Coronary artery (tissue), 2 donors: ENCODE measurements at regions not wholly inside any gene's neighbourhood (a gene's known extent, or its start where the extent isn't known, plus 50 kb on each side); places are given as distances from the start of the nearest gene placed in this dataset.

Experiments
- DNase-seq: peaks from one replicate; pipeline ENCODE4 v3.0.0-alpha.2; 2017; ENCODE audit warnings: low spot score
- H3K27ac ChIP-seq, 2 donors: fragments of 200-600 bp; sonication (generic); one replicate each; pipeline ENCODE4 v1.5.1; 2016 to 2019
- H3K4me3 ChIP-seq: fragments of 200-600 bp; sonication (generic); 2 replicates; pipeline ENCODE4 v1.5.1; 2016; ENCODE audit warnings: mild to moderate bottlenecking, moderate library complexity
- TF ChIP-seq, protein P1 (sequence below): fragments of 200-600 bp; sonication (generic); IDR thresholded peaks from one replicate; pipeline ENCODE4 v1.5.1; 2019; ENCODE audit warnings: antibody characterized with exemption

DNA sequence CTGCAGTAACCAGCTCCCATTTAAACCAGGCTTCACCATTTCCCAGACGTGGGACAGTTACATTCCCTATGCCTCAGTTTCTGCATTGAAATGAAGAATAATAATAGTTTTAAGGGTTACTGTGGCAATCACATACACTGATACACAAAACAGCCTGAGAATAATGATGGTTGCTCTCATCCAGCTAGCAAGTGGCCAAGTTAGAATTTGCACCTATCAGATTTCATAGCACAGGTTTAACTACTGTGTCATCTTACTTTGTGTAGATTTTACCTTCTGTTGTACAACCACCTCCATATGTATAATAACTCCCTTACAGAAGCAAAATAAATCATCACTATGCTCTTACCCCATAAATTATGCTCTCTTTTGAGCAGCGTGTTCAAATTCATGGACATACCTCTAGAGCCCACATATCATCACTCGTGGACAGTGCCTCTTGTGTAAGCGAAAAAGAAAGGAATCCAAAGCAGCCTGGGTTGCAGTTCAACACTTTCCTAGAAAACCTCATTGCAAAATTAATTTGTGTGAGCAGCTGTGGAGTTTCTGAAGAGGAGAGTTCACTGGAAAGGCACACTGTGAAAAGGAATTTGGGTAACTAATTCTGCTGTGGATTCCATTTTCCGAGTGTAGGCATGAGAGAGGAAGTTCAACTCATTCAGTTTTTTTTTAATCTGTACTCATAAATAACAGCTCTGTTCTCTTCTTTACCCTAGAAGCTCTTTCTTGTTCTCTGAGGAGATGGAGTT, 492.5 kb downstream of the ARL4A start:
- TF ChIP-seq, protein P1, sequence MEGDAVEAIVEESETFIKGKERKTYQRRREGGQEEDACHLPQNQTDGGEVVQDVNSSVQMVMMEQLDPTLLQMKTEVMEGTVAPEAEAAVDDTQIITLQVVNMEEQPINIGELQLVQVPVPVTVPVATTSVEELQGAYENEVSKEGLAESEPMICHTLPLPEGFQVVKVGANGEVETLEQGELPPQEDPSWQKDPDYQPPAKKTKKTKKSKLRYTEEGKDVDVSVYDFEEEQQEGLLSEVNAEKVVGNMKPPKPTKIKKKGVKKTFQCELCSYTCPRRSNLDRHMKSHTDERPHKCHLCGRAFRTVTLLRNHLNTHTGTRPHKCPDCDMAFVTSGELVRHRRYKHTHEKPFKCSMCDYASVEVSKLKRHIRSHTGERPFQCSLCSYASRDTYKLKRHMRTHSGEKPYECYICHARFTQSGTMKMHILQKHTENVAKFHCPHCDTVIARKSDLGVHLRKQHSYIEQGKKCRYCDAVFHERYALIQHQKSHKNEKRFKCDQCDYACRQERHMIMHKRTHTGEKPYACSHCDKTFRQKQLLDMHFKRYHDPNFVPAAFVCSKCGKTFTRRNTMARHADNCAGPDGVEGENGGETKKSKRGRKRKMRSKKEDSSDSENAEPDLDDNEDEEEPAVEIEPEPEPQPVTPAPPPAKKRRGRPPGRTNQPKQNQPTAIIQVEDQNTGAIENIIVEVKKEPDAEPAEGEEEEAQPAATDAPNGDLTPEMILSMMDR, result no peak
- DNase-seq, result no peak
- H3K27ac ChIP-seq, result no peak overlapping the region
- no peak overlapping the region for H3K4me3 ChIP-seq

DNA sequence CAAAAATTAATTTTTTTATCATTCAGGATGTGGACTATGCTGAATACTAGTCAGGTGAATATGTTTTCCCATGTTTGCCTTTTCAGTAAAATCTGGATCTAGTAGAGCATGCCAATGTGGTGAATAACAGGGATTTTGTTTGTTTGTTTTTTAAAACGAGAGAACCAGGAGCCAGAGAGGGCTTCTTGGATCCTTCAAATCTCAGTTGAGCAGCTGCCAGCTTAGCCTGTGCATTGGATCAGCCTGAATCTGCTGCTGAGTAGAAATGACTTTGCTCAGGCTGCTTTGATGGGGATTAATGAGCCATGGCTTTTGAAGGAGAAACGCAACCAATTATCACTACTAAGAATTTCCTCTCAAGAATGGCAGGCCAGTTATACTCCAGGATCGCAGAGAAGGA, 493.8 kb downstream of the ARL4A start:
- DNase-seq, result no peak
- no peak overlapping the region for H3K4me3 ChIP-seq
- TF ChIP-seq, protein P1, result no peak

DNA sequence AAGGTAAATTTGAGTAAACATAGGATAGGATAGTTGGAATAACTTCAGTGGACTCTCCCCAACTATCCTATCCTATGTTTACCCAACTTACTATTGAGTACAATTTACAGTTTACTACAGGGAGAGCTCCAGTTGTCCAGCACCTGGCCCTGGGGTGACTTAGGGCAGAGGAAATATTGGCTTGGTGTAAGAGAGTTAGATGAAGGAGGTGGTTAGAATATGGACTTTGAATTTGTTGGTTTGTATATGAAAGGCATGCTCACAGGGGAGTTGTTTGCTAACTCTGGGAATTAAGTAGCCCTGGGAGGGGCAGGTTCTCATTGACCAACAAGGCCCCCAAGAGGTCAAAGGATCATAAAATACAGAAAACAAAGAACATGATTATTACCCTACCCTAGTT, 497.7 kb downstream of the ARL4A start:
- no peak overlapping the region for H3K27ac ChIP-seq
- DNase-seq, result no peak
- H3K4me3 ChIP-seq, result no peak overlapping the region
- TF ChIP-seq, protein P1, result no peak

More for the DNA sequence above, 493.8 kb downstream of the ARL4A start:
- H3K27ac ChIP-seq, result no peak overlapping the region

DNA sequence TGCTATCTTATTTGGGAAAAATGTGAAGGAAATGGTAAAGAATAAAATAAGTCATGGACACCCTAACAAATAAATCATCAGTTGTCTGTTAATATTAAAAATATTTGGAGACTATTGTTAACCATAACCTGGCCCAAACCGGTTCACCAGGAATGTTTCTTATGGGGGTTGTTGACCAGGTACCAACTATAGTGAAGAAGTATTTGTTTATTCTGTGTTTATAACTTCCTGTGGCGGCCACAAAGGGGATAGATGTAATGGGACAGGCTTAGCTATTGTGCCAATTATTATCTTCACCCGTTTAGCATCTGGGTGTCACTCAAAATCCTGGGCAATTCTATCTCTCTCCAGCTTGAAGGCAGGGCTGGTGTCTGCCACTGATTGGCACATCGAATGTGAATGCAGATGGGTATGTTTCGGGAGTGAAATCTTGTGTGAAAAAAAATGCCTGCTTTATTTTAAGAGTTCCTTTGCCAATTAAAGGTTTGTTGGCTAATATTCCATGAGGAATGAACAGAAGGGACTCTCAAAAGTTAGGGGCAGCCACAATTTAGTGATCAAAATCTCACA, 500.9 kb downstream of the ARL4A start:
- DNase-seq, result no peak
- TF ChIP-seq, protein P1, result no peak
- H3K27ac ChIP-seq, result no peak overlapping the region
- H3K4me3 ChIP-seq, result no peak overlapping the region

DNA sequence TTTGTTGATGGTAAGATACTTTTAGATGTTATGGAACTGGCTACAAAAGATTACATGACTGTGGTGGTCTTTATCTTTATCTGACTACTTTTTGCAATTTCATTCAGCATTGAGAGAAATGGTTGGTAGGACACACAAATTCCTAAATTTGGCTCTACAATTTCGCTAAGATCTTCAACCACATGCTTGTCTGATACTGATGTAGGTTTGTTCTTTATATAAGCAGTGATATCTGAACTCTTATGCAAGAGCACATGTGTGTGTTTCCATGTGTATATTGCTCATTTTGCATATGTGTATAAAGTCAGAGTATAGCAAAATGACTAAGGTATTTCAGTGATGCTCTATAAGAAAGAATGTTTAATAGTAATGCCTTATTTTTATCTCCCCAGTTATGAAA, 501.5 kb downstream of the ARL4A start:
- DNase-seq, result no peak
- TF ChIP-seq, protein P1, result no peak
- H3K4me3 ChIP-seq, result no peak overlapping the region
- no peak overlapping the region for H3K27ac ChIP-seq

DNA sequence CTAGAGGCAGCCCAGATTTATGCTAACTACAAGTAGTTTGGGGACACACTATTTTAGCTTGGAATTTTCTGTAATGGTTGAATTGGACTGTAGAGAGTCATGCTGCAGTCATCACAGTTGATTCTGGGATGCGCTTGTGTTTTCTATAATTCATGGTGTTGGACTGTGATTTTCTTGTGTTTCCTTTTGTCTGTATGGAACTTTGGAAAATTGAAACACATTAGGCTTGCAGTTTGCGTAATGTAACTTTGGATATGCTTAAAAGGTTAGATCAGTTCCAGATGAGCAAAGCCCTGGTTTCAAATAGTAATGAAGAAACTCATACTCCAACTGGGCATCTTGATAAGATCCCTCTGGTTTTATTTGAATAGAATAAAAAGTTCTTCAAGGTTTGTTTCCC, 502.2 kb downstream of the ARL4A start:
- TF ChIP-seq, protein P1, result no peak
- Histone ChIP-seq H3K4me3 (no peak overlapping the region), H3K27ac (no peak overlapping the region)
- no peak for DNase-seq

DNA sequence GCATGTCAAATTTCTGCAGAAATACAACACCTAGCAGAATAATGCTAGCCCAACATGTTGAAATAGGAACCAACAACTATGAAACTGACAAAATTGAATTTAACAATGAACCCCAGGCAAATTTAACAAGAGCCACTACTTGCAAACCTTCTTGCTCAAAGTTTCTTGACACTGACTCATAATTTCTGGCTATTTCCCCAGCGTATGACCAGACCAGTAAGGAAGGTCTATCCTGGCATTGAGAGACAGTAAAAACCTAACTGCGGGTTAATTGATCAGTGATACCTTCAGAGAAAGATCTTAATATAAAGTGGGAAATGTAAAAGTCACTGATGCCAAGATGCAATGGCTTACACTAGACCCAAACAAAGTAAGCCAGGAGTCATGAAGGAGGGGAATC, 510.1 kb downstream of the ARL4A start:
- no peak for DNase-seq
- Histone ChIP-seq H3K4me3 (no peak overlapping the region), H3K27ac (no peak overlapping the region)
- TF ChIP-seq, protein P1, result no peak
